Hepatocyte (in vitro differentiated cells): ENCODE measurements at regions not wholly inside any gene's neighbourhood (a gene's known extent, or its start where the extent isn't known, plus 50 kb on each side); places are given as distances from the start of the nearest gene placed in this dataset.

Experiments used
- CTCF ChIP-seq: fragments of 200-600 bp; sonication (generic); IDR thresholded peaks from 2 replicates; pipeline ENCODE4 v1.5.1; 2016; ENCODE audit warnings: antibody characterized with exemption, mild to moderate bottlenecking; ENCODE audit not compliant: poor library complexity
- EZH2 ChIP-seq: fragments of 200-600 bp; sonication (generic); IDR thresholded peaks from 2 replicates; pipeline ENCODE4 v1.6.1; 2016; ENCODE audit warnings: antibody characterized with exemption, mild to moderate bottlenecking, borderline replicate concordance

- TF ChIP-seq CTCF: no peak
- no peak for TF ChIP-seq EZH2
Observed at GRCh38 chr6:12456343-12456742, 166.2 kb downstream of the EDN1 start.
